HG03159 (cell line): ENCODE measurements at regions not wholly inside any gene's neighbourhood (a gene's known extent, or its start where the extent isn't known, plus 50 kb on each side); places are given as distances from the start of the nearest gene placed in this dataset.
"Not testable (repeated sequence)": the region's sequence is repeated elsewhere in the genome, so short reads cannot be mapped to it uniquely, and the experiment has no call there.

ENCODE experiments used
- ATAC-seq: cut with Tn5 transposase; IDR thresholded peaks from one replicate; pipeline ENCODE4 v1.9.1; 2021; ENCODE audit warnings: mild to moderate bottlenecking, moderate library complexity; ENCODE audit not compliant: unreplicated experiment

GRCh38 chr12:13924286-13924685 lies 57.1 kb downstream of the GRIN2B start:
- no peak for ATAC-seq

- no peak for ATAC-seq
These were observed 62.5 kb downstream of the GRIN2B start for GRCh38 chr12:13918897-13919296.

- no peak for ATAC-seq
These were observed 66.3 kb downstream of the GRIN2B start for GRCh38 chr12:13915096-13915495.

- ATAC-seq, result no peak
These were observed 68.0 kb downstream of the GRIN2B start for GRCh38 chr12:13913371-13913770.

GRCh38 chr12:13911756-13912554 lies 69.4 kb downstream of the GRIN2B start:
- no peak for ATAC-seq

GRCh38 chr12:13905794-13906193 lies 75.6 kb downstream of the GRIN2B start:
- no peak for ATAC-seq

- ATAC-seq, result no peak
These were observed 80.7 kb downstream of the GRIN2B start for GRCh38 chr12:13900718-13901117.

- not testable (repeated sequence) for ATAC-seq
These were observed 83.0 kb downstream of the GRIN2B start for GRCh38 chr12:13898387-13898786.

- no peak for ATAC-seq
These were observed 83.6 kb downstream of the GRIN2B start for GRCh38 chr12:13897811-13898210.

GRCh38 chr12:13896063-13896626 lies 85.3 kb downstream of the GRIN2B start:
- no peak for ATAC-seq

GRCh38 chr12:13891902-13892301 lies 89.5 kb downstream of the GRIN2B start:
- no peak for ATAC-seq

GRCh38 chr12:13890943-13891342 lies 90.5 kb downstream of the GRIN2B start:
- no peak for ATAC-seq

- ATAC-seq, result no peak
These were observed 93.5 kb downstream of the GRIN2B start for GRCh38 chr12:13887779-13888388.

GRCh38 chr12:13882176-13882575 lies 99.2 kb downstream of the GRIN2B start:
- ATAC-seq, result no peak

GRCh38 chr12:13880613-13881012 lies 100.8 kb downstream of the GRIN2B start:
- ATAC-seq, result no peak

GRCh38 chr12:13875744-13876143 lies 105.7 kb downstream of the GRIN2B start:
- no peak for ATAC-seq

- no peak for ATAC-seq
These were observed 111.1 kb downstream of the GRIN2B start for GRCh38 chr12:13870255-13870654.

GRCh38 chr12:13864081-13864673 lies 117.2 kb downstream of the GRIN2B start:
- ATAC-seq, result peak; percentile 98

- no peak for ATAC-seq
These were observed 123.7 kb downstream of the GRIN2B start for GRCh38 chr12:13857750-13858149.

- no peak for ATAC-seq
These were observed 127.9 kb downstream of the GRIN2B start for GRCh38 chr12:13853471-13853870.

GRCh38 chr12:13851828-13852227 lies 129.6 kb downstream of the GRIN2B start:
- no peak for ATAC-seq

- no peak for ATAC-seq
These were observed 131.9 kb downstream of the GRIN2B start for GRCh38 chr12:13849456-13849855.
